ENCODE measurements at regions not wholly inside any gene's neighbourhood (a gene's known extent, or its start where the extent isn't known, plus 50 kb on each side); places are given as distances from the start of the nearest gene placed in this dataset.

DNA sequence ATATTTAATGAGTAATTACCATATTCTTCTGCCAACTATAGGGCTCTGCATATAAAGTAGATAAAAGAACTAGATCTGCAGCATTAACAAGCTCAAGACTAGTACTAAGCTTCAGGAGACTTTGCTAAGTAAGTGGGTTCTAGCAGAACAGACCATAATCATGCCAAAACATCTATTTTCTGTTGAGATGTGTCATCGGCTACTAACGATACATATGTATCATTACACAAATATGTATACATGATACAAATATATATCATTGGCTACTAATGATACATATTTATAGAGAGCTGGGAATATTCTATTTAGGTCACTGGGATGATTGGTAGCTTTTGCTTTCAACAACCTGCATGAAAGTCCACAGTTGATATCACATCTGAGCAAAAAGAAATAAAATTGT, 185.8 kb upstream of the DCBLD2 start:
- TF ChIP-seq, protein P1, sequence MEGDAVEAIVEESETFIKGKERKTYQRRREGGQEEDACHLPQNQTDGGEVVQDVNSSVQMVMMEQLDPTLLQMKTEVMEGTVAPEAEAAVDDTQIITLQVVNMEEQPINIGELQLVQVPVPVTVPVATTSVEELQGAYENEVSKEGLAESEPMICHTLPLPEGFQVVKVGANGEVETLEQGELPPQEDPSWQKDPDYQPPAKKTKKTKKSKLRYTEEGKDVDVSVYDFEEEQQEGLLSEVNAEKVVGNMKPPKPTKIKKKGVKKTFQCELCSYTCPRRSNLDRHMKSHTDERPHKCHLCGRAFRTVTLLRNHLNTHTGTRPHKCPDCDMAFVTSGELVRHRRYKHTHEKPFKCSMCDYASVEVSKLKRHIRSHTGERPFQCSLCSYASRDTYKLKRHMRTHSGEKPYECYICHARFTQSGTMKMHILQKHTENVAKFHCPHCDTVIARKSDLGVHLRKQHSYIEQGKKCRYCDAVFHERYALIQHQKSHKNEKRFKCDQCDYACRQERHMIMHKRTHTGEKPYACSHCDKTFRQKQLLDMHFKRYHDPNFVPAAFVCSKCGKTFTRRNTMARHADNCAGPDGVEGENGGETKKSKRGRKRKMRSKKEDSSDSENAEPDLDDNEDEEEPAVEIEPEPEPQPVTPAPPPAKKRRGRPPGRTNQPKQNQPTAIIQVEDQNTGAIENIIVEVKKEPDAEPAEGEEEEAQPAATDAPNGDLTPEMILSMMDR (IDR thresholded peaks at IDR 0.05; ENCODE audit: control insufficient read depth, extremely low read depth, insufficient read depth) = no peak
- DNase-seq (ENCODE audit: low read depth) = no peak
- H3K4me3 ChIP-seq (ENCODE audit: low read depth, low read length) = no peak overlapping the region

DNA sequence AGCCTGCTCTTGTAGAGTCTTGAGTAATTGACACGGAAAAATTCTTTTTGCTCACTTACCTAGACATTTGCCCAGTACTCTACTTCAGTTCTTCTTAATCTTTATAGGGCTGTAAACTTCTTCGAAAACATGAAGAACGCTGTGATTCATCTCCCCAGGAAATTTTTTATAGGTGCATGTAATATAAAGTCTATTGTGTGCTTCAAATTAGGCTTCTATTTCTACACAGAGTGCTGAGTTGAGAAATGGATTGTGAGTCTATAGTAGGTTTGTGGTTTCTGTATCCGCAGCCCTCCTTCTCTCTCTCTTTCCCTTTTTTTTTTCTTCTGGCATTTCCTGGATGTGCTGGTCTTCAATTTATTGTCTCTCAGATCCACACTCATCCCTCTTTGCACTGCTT, 183.3 kb upstream of the DCBLD2 start:
- DNase-seq (ENCODE audit: low read depth) = no peak
- H3K4me3 ChIP-seq (ENCODE audit: low read depth, low read length) = no peak overlapping the region
- TF ChIP-seq, protein P1 (IDR thresholded peaks at IDR 0.05; ENCODE audit: control insufficient read depth, extremely low read depth, insufficient read depth) = no peak

- H3K4me3 ChIP-seq (ENCODE audit: low read depth, low read length) = no peak overlapping the region
- TF ChIP-seq, protein P1 (IDR thresholded peaks at IDR 0.05; ENCODE audit: control insufficient read depth, extremely low read depth, insufficient read depth) = no peak
Measured at GRCh38 chr3:99084156-99084555, 182.7 kb upstream of the DCBLD2 start.

GRCh38 chr3:99071096-99071495, 169.6 kb upstream of the DCBLD2 start:
- DNase-seq (ENCODE audit: low read depth) = no peak
- H3K4me3 ChIP-seq (ENCODE audit: low read depth, low read length) = no peak overlapping the region
- TF ChIP-seq, protein P1 (IDR thresholded peaks at IDR 0.05; ENCODE audit: control insufficient read depth, extremely low read depth, insufficient read depth) = no peak

More at GRCh38 chr3:99084156-99084555, 182.7 kb upstream of the DCBLD2 start:
- DNase-seq (ENCODE audit: low read depth) = no peak

GRCh38 chr3:99069973-99070372, 168.5 kb upstream of the DCBLD2 start:
- no peak overlapping the region for H3K4me3 ChIP-seq (ENCODE audit: low read depth, low read length)
- DNase-seq (ENCODE audit: low read depth) = no peak
- TF ChIP-seq, protein P1 (IDR thresholded peaks at IDR 0.05; ENCODE audit: control insufficient read depth, extremely low read depth, insufficient read depth) = no peak

DNA sequence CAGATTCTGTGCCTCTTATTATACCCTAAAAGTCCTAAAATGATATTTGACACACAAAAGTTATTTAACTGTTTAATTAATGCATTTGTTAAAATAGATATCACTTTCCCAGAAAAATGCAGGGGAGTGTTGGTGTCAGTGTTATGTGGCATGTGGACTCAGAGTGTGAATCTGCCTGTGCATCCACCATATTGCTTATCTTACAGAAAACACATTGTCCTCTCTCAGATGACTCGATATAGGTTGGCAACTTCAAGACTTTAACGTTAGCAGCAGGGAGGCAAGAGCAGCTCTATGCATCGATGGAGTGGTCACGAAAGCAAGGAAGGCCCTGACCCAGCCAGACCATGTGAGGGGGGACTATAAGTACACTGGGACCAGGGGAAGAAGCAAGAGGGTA, 165.4 kb upstream of the DCBLD2 start:
- TF ChIP-seq, protein P1 (IDR thresholded peaks at IDR 0.05; ENCODE audit: control insufficient read depth, extremely low read depth, insufficient read depth) = no peak
- no peak for DNase-seq (ENCODE audit: low read depth)
- H3K4me3 ChIP-seq (ENCODE audit: low read depth, low read length) = no peak overlapping the region

- no peak overlapping the region for H3K4me3 ChIP-seq (ENCODE audit: low read depth, low read length)
- DNase-seq (ENCODE audit: low read depth) = no peak
- TF ChIP-seq, protein P1 (IDR thresholded peaks at IDR 0.05; ENCODE audit: control insufficient read depth, extremely low read depth, insufficient read depth) = no peak
Measured at GRCh38 chr3:99049164-99049563, 147.7 kb upstream of the DCBLD2 start.

Measured in LNCaP clone FGC (cell line).